ENCODE measurements at regions not wholly inside any gene's neighbourhood (a gene's known extent, or its start where the extent isn't known, plus 50 kb on each side); places are given as distances from the start of the nearest gene placed in this dataset.

DNA sequence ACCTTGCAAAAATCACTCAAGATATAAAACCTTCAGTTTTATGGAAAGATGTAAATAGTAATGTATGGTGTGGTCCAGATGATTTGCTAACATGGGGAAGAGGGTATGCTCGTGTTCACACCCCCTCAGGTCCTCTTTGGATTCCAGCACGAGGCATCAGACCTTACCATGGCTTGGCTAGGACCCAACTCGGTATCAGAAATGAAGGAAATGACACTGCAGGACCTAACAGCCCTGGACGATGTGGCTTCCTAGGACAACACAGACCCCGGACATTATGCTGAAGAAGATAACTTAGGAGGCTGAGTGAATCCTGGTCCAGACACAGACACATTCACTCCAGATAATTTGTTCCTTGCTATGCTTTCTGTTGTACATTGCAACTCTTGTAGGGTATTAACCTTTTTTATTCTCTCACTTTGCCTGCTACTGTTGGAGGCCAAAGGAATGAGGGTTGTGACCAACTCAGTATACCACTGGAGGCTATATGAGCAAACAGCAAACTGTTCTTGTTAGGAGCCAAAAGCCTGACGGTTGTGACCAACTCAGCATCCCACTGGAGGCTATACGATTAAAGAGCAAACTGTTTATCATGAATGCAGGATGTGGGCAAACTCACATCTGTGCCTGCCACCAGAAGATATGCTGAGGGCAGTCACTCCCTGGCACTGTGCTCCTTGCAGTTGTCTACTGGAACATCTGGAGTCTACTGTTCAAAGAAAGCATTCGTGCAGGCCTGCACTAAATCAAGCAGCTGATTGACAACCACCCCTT, 121.7 kb downstream of the ZNF429 start (continued):
- TF ChIP-seq HNRNPLL (IDR thresholded peaks at IDR 0.05; ENCODE audit: low read depth, low read length, poor library complexity, severe bottlenecking) (no peak), ILF3 (IDR thresholded peaks at IDR 0.05; ENCODE audit: borderline replicate concordance) (no peak), E2F3 (CRISPR knock-in tag; IDR thresholded peaks at IDR 0.05) (no peak), MEF2D (tag; conservative IDR thresholded peaks at IDR 0.05; ENCODE audit: low read depth) (no peak), GTF2E2 (tag; IDR thresholded peaks at IDR 0.05) (no peak), KLF10 (CRISPR knock-in tag; IDR thresholded peaks at IDR 0.05) (no peak), POLR2AphosphoS5 (IDR thresholded peaks at IDR 0.05; ENCODE audit: control insufficient read depth, insufficient read depth, low read depth, low read length) (0 out of 2 replicates have a peak, but pooled peaks have one; percentile 26), NFYB (IDR thresholded peaks at IDR 0.05; ENCODE audit: extremely low read depth, insufficient read length) (no peak), MITF (IDR thresholded peaks at IDR 0.05) (no peak), TCF7 (IDR thresholded peaks at IDR 0.05; ENCODE audit: borderline replicate concordance) (no peak), MXI1 (IDR thresholded peaks at IDR 0.05; ENCODE audit: low read depth, low read length) (no peak), KLF16 (IDR thresholded peaks at IDR 0.05) (0 out of 2 replicates have a peak, but pooled peaks have one; percentile 20), ETS2 (tag; IDR thresholded peaks at IDR 0.05; ENCODE audit: borderline replicate concordance, poor library complexity, severe bottlenecking) (no peak), TEAD4 (IDR thresholded peaks at IDR 0.05; ENCODE audit: low read length) (peak; percentile 61), TEAD4 (CRISPR knock-in tag; IDR thresholded peaks at IDR 0.05; ENCODE audit: borderline replicate concordance) (no peak), ZNF780A (CRISPR knock-in tag; IDR thresholded peaks at IDR 0.05) (no peak), ZNF785 (CRISPR knock-in tag; IDR thresholded peaks at IDR 0.05) (no peak), NCOR1 (IDR thresholded peaks at IDR 0.05) (peak; percentile 48), LARP7 (IDR thresholded peaks at IDR 0.05) (no peak), KAT2B (IDR thresholded peaks at IDR 0.05; ENCODE audit: low read depth, low read length) (no peak), KLF1 (tag; IDR thresholded peaks at IDR 0.05) (no peak), ZNF311 (CRISPR knock-in tag; IDR thresholded peaks at IDR 0.05) (peak; percentile 17), HNRNPUL1 (IDR thresholded peaks at IDR 0.05; ENCODE audit: low read length) (no peak), EP300 (IDR thresholded peaks at IDR 0.05; ENCODE audit: low read length) (peak; percentile 35; the same call in 1 of the 2 replicates), ZNF239 (CRISPR knock-in tag; IDR thresholded peaks at IDR 0.05) (no peak), BMI1 (IDR thresholded peaks at IDR 0.05; ENCODE audit: low read length) (no peak)
- TF ChIP-seq, protein P1, sequence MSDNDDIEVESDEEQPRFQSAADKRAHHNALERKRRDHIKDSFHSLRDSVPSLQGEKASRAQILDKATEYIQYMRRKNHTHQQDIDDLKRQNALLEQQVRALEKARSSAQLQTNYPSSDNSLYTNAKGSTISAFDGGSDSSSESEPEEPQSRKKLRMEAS (CRISPR knock-in tag; IDR thresholded peaks at IDR 0.05), result no peak
- TF ChIP-seq, protein P2, sequence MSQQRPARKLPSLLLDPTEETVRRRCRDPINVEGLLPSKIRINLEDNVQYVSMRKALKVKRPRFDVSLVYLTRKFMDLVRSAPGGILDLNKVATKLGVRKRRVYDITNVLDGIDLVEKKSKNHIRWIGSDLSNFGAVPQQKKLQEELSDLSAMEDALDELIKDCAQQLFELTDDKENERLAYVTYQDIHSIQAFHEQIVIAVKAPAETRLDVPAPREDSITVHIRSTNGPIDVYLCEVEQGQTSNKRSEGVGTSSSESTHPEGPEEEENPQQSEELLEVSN (IDR thresholded peaks at IDR 0.05; ENCODE audit: borderline replicate concordance in 1 of 2, extremely low read depth in 1 of 2, insufficient read depth in 1 of 2, insufficient read length in 1 of 2, low read depth in 1 of 2, low read length in 1 of 2, poor library complexity in 1 of 2, severe bottlenecking in 1 of 2), result peak in 1 of 2 experiments; percentile 61

Data from K562 (cell line).